C4-2B (cell line): ENCODE measurements at regions not wholly inside any gene's neighbourhood (a gene's known extent, or its start where the extent isn't known, plus 50 kb on each side); places are given as distances from the start of the nearest gene placed in this dataset.
"Not testable (repeated sequence)": the region's sequence is repeated elsewhere in the genome, so short reads cannot be mapped to it uniquely, and the experiment has no call there.

Experiments used
- H3K27ac ChIP-seq: fragments of 450-650 bp; 2 replicates; pipeline ENCODE4 v1.5.1; 2017
- ZFX ChIP-seq: fragments of 450-650 bp; IDR thresholded peaks from 2 replicates; pipeline ENCODE4 v1.6.1; 2017
- TF ChIP-seq, protein P1 (sequence below): fragments of 450-650 bp; conservative IDR thresholded peaks from 2 replicates; pipeline ENCODE4 v1.5.1; 2017; ENCODE audit warnings: mild to moderate bottlenecking

DNA sequence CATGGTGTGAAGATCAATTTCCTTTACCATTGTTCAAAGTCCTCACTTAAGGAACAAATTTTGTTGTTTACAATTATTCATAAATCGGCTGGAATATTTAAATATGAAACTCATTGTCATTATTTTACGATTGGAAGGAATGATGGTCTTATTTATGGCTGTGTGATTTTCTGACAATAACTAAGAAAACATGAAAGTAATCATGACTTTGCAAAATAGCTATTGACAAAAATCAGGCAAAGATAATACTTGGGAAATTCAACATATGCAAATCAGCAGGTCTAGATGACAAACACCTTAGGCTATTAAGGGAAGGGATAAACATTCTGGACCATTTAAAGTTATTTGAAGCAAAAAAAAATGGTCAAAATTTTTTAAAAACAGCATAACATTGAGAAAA lies 654.8 kb upstream of the CNTN5 start:
- no peak for TF ChIP-seq ZFX
- TF ChIP-seq, protein P1, sequence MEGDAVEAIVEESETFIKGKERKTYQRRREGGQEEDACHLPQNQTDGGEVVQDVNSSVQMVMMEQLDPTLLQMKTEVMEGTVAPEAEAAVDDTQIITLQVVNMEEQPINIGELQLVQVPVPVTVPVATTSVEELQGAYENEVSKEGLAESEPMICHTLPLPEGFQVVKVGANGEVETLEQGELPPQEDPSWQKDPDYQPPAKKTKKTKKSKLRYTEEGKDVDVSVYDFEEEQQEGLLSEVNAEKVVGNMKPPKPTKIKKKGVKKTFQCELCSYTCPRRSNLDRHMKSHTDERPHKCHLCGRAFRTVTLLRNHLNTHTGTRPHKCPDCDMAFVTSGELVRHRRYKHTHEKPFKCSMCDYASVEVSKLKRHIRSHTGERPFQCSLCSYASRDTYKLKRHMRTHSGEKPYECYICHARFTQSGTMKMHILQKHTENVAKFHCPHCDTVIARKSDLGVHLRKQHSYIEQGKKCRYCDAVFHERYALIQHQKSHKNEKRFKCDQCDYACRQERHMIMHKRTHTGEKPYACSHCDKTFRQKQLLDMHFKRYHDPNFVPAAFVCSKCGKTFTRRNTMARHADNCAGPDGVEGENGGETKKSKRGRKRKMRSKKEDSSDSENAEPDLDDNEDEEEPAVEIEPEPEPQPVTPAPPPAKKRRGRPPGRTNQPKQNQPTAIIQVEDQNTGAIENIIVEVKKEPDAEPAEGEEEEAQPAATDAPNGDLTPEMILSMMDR = no peak
- H3K27ac ChIP-seq = no peak overlapping the region

DNA sequence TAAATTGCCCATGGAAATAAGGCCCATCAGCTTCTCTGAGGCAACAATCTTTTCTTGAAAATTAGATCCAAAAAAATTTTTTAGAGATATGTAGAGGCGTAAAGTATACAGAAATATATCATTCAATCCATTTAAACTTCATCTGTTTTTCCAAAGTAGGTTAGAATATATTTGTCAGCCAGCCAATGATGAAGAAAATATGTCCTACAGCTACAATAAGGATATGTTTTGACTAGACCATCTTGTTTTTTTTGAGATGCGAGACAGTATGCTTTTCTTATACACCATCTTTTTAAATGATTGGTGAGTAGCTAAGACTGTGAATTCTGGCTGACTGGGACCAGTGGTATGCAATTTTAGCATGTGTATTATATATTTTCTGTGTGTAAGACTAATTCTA lies 630.4 kb upstream of the CNTN5 start:
- H3K27ac ChIP-seq = no peak overlapping the region
- TF ChIP-seq, protein P1 = no peak
- no peak for TF ChIP-seq ZFX

DNA sequence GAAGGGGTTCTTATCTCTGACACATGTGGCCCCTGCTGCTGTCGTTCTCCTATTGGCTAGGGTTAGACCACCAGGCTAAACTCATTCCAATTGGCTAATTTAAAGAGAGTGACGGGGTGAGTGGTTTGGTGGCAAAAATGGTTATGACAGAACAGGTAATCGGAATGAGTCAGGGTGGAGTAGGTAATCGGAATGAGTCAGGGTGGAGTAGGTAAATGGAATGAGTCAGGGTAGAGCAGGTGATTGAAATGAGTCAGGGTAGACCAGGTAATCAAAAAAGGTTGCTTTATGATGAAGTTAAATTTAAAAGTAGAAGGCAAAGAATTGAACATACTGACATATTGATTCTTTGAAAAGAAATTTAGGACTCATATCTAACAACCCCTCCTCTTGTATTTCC lies 626.2 kb upstream of the CNTN5 start:
- not testable (repeated sequence) for H3K27ac ChIP-seq

DNA sequence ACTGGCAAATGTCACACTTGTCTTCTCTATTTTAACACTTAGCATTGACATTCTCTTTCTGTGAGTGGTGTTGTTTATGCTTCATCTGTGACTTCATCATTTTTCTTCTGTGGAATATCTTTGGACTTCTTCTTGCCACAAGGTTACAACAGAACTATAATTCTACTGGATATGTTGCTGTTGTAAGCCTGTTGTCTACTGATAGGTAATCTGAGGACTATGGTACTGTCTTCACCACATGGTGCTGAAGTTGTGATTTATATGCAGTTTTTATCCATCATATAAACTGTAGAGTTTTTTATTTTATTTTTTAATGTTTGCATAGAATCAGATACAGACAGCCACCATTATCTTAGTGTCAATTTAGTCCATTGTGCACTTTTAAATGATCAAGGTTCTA lies 622.2 kb upstream of the CNTN5 start:
- TF ChIP-seq, protein P1 = no peak
- TF ChIP-seq ZFX = no peak

DNA sequence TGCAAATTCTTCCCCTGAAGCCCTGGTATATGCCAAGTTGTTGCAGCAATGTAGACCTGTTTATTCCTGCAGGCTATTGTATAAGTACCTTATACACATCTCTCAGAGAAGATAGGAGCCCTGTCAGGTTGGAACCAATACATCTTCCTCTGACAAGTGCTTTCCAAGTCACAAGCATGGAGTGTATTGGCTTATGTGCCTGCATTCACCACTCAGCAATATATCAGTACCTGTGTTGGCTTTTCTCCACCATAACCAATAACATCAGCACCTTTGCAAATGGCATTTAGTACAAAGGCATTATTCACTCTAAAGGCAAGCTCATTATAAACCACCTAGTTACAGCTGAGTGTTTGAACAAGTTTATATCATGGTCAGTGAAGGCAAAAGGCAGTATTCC lies 611.7 kb upstream of the CNTN5 start:
- TF ChIP-seq, protein P1 = no peak
- TF ChIP-seq ZFX = no peak
- no peak overlapping the region for H3K27ac ChIP-seq

More for the DNA sequence above, 622.2 kb upstream of the CNTN5 start:
- H3K27ac ChIP-seq = no peak overlapping the region

DNA sequence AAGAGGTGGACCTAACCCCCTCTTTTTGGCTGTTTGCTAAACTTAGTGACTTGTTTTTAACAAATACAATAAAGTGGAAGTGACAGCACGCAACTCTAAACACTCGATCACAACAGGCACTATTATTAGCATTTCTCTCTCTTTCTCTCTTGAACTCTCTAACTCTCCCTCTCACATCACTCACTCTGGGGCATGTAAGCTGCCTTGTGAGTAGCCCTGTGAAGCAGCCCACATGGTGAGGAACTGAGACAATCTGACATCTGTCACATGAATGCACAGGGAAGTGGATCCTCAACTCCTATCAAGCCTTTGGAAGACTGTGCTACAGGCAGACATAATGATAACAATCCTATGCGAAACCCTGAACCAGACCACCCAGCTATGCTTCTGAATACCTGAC lies 609.0 kb upstream of the CNTN5 start:
- no peak overlapping the region for H3K27ac ChIP-seq

DNA sequence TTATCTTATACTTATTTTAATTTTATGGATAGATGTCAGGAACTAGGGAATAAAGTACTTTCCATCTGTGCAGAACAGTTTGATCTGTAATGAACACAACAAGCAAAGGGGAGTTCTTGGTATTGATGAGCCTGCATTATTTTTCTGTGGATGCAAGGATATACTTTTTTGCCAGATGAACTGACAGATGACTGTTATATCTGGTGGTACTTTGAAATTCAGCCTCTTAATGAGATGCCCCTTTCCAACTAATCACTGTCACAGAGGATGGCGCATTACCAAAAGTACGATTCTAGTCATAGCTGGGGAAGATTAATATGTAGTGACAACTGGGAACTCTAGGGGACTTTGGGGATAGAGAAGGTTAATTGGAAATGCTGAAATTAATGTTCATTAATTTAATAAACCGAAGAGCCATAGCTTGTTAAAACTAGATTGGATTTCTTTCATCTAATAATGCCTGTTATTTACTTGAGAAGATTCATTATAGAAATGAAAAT lies 603.4 kb upstream of the CNTN5 start:
- TF ChIP-seq, protein P1 = no peak
- no peak for TF ChIP-seq ZFX
- no peak overlapping the region for H3K27ac ChIP-seq

More for the DNA sequence above, 609.0 kb upstream of the CNTN5 start:
- no peak for TF ChIP-seq ZFX

DNA sequence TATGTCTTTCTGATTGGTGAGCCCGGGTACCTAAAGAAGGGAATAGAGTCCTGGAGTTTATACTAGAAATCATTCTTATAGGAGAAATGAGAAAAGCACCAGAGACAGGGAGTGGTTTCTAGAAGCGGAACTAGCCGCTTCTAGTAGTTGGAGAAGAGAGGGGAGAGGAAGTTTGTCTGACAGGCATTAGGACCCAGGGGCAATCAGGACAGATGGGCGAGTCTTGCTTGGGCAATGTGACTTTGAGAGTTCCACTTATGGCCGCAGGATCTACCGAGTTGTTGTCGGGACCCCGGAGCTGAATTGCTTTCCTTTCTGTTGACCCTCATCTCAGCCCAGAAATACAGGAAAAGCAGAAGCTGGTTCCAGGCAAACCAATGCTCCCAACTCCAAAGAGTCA lies 596.8 kb upstream of the CNTN5 start:
- no peak overlapping the region for H3K27ac ChIP-seq
- no peak for TF ChIP-seq ZFX
- TF ChIP-seq, protein P1 = no peak

DNA sequence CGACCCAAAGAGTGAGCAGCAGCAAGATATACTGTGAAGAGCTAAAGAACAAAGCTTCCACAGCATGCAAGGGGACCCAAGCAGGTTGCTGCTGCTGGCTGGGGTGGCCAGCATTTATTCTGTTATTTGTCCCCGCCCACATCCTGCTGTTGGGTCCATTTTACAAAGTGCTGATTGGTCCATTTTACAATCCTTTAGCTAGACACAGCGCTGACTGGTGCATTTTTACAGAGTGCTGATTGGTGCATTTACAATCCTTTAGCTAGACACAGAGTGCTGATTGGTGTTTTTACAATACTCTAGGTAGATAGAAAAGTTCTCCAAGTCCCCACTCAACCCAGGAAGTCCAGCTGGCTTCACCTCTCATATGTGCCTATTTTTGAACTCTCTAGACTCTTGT lies 596.0 kb upstream of the CNTN5 start:
- H3K27ac ChIP-seq = not testable (repeated sequence)
